IPS DF 19.7 (cell line): ENCODE measurements at regions not wholly inside any gene's neighbourhood (a gene's known extent, or its start where the extent isn't known, plus 50 kb on each side); places are given as distances from the start of the nearest gene placed in this dataset.
"Not testable (repeated sequence)": the region's sequence is repeated elsewhere in the genome, so short reads cannot be mapped to it uniquely, and the experiment has no call there.

ENCODE experiments used
- DNase-seq: peaks from one replicate; pipeline ENCODE4 v3.0.0-alpha.2; 2013; ENCODE audit warnings: low read depth, low spot score

DNA sequence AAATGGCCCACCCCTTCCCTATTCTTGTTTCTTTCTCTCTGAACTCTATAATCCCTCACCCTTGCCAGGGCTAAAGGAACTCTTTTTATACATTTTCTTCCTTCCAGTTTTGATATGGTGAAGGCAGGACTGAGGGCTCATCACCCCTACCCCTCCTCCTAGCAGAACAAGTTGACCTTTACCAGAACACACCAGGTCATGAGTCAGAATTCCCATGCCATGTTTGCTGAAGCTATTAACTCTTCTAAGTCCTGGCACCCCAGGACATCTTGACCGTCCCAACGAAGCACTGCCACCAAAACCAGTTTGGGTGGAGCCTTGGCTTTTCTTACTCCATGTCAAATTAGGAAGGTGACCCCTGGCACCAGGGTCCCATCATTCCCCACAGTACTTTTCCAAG is 57.5 kb upstream of the DYNLT3 start:
- DNase-seq = no peak

DNA sequence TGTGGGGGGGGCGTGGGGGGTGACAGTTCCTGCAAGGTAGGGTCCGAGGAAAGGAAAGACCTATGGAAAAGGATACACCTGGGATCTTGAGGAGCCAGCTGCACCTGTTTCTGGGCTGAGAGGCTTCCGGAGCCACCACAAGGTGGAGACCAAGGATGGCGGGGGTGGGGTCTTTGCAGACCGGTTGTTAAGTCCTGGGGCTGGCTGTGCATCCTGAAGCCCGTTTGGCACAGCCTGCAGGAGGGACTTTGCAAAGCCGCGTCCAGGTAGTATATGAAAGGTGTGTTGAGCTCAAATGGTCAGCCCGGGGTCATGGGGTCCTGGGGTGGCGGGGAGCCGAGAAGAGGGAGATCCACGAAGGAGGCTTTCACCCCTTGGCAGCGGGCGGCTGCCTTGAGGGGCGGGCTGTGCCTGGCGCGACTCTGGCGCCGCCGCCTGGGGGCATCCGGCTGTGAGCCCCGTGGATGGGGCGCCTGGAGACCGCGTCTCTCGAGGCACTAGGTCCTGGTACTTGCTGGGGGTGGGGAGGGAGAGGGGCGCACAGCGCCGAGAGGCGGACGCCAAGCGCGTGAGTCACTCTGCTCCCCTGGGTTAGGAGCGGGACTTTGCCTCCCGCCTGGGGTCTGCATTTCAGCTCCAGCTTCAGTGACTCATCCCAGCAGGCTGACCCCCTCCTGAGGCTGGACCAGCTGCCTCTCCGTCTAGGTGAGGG is 58.2 kb upstream of the DYNLT3 start:
- DNase-seq = peak; percentile 52

DNA sequence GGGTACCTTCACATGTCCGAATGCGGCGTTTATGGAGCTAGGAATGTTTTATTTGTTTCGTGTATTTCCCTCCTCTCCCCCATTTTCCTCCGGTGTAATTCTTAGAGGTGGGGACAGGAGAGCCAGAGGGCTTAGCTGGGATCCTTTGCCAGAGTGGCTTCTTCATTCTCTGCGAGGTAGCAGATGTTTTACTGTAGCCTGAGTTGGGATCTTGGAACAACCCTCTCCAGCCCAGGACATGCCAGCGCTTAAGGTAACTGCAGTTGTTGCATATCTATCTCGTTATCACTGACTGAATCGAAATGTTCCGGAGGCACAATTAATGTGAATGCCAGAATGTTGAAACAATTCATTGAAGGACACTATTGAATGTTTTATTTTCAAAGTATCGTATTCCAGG is 59.0 kb upstream of the DYNLT3 start:
- DNase-seq = no peak

DNA sequence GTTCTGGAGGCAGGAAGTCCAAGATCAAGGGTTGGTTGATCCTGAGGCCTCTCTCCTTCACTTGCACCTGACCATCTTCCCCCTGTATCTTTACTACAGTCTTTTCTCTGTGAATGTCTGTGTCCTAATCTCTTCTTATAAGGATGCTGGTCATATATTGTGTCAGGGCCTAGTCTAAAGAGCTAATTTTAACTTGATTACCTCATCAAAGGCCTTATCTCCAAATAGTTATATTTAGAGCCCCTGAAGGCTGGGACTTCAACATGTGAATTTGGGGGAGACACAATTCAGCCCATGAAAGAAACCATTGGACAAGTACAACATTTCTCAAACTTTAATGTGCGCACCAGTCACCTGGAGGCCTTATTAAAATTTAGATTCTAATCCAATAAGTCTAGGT is 62.8 kb upstream of the DYNLT3 start:
- DNase-seq = no peak

DNA sequence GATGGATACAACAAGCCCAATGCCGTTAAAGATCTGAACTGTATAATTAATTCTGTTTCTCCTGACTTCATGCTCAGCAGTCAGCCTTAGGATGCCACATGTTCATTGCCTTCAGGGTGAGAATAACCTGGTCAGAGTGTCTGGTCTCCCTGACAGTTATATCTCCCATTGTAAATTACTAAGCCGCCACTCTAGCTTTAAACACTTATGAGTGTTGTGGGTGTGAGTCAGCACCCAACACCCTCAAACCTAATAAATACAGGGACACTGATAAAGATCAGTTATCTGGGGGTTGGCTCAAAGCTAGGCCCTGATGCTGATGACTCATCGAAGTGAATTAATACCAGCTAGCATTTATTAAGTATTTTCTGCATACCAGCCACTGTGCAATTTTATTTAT is 64.9 kb upstream of the DYNLT3 start:
- DNase-seq = no peak

DNA sequence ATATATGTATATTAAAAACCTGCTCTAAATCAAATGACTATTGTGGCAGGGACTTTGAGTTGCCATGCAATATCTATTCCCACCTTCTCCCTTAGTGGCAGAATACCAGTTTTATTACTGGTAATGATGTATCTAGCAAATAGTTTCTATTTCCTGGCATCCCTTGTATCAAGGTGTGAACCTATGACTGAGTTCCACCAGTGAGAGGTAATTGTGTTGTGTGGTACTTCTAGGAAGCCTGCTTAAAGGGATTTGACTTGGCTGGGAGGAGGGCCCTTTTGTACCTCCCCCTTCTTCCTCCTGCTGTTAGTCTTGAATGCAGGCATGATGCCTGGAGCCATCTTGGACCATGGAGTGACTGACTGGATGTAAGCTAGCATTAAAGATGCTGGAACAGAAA is 65.4 kb upstream of the DYNLT3 start:
- no peak for DNase-seq

DNA sequence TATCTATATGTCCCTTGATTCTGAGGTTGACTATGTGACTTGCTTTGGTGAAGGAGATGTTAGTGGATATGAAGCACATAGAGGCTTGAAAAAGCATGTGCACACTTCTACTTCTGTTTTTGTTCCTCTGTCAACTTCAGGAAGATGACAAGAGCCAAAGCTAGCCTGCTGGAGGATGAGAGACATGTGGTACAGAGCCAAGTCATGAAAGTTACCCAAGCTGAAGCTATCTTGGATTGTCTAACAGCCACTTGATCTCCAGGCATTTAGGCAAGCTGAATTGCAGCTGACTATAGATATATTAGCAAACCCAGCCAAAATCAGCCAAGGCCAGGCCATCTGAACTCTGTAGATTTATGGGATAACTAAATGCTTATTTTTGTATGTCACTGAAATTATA is 70.8 kb upstream of the DYNLT3 start:
- DNase-seq = no peak

DNA sequence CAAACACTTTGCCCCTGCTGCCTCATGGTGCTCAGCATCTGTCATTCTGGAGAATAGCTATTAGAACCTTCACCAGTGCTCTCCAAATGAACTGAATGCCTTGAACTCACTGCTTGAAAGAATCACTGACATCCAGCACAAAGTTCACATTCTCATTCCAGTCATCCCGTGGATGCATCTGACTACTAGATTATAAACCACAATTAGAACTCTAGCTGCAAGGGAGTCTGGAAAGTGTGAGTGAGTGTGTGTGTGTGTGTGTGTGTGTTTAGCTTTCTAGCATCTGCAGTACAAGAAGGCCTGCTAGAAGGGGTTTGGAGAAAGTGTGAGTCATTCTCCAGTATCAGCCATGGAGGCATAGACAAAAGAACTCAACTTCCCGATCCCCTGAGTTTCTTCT is 71.3 kb upstream of the DYNLT3 start:
- no peak for DNase-seq

DNA sequence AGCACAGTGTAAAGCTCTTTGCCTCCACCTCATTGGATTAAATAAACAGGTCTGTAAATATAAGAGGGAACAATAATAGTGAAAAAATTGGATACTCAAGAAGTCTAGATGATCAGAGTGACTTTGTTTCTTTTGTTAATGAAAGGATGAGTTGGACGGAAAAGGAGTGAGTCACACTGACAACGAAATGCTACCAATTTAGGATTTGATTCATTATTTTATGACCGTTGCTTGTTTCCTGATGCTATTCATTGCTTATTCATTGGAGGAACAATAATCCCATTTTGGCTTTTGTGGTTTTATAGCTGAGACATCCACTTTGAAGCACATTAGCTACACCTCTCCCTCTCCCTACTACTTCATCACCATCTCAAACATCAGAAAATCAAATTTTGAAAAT is 74.4 kb upstream of the DYNLT3 start:
- DNase-seq = no peak

DNA sequence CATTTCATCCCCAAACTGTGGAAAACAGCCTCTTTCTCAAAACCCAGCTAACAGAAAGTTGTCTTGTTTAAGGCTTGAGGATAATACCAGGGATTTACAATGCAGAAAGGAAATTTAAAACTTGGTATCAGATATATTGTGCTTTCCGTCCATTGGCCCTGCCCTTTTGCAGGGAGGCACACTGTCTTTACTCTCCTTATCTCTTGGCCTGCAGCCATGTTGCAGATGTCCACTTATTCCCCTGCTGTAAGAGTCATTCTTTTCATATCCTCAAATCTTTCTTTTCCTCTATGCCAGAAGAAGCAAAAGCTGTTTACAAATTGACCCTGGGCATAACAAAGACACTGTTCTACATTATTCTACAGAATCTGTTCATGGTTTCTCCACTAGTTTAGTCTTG is 75.6 kb upstream of the DYNLT3 start:
- DNase-seq = no peak

DNA sequence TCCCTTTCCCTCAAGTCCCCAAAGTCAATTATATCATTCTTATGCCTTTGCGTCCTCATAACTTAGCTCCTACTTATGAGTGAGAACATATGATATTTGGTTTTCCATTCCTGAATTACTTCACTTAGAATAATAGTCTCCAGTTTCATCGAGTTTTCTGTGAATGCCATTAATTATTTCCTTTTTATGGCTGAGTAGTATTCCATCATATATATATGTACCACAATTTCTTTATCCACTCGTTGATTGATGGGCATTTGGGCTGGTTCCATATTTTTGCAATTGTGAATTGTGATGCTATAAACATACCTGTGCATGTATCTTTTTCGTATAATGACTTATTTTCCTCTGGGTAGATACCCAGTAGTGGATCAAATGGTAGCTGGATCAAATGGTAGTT is 78.4 kb upstream of the DYNLT3 start:
- not testable (repeated sequence) for DNase-seq

DNA sequence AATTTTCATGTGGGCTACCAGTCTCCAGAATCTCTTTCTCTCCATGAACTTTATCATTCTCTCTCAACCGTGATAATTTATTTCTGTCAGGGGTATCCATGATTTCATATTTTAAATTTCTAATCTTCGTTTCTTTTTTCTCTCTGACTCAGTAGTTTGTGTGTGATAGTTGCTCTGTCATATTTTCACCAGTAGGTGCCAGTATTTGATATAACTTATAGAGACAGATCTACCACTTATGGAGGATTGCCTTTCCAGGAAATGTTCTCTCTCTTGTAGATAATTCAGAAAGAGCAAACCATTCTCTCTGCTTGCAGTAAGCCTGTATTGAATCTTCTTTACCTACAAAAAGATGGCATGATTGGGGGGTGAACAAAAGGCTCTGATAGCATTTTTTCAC is 79.3 kb upstream of the DYNLT3 start:
- no peak for DNase-seq

DNA sequence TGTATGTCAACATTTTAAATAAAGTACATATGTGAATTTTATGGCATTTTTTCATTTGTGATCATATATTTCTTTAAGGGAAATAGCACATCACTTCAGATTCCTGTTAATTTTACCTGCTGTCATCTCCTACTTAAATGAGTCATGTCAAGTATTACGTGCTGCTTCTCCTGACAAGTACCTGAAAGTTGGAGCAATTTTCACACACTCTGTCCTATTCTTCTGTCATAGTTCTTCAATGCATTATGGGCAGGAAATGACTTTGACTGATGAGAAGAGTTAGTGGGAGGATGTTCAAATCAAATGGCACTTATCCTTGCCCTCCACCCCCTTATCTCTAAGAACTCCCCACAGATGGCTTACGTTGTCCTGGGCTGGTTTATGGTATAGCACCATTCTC is 64.2 kb upstream of the SYTL5 start:
- DNase-seq = no peak

DNA sequence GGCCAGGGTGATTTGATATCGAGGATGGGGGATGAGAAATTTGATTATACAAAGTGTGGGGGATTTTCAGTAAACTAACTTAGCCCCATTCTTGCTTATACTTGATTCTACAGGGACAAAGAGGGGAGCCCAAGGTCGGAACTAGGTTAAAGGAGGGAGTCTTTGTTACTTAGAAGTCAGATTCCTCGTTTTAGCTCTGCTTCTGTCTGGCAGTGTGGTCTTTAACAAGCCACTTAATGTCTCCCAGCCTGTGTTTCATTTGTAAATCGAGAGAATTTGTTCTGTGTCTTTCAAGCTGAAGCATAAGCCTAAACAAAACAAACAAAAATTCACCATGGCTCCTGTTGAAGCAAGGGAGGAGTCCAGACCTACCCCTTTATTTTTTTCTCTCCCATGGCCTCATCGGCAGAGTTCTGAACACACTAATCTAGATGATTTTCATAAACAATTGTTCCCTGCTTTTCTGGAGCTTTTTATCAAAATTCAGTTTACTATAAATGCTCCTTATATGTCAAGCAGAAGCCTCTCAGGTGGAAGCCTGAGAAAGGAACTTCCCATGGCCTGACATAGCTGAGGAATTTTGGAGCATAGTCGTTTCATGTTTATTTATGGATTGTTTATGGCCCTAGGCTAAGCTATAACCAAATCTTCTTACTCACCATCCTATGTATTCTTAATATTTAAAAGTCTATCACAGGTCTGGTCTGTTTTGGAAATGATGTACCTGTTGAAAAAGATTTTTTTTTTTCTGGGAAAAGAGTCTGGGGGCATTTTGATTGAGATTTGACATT is 62.6 kb upstream of the SYTL5 start:
- no peak for DNase-seq

DNA sequence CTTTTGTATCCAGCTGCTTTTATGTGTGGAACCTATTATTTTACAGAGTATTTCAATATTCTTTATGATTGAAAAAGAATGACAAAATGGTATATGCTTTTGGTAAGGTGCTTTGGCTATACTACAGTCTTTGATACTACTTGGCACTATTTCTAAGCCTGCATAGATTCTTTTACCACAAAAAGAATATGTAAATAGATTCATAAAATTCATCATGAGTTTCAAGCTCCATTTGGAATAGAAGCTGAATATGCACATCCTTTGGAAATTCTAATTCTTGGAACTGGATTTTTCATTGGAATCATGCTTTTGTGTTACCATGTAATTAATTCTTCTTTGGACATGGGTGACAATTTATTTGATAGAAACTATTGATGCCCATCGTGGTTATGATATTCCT is 60.2 kb upstream of the SYTL5 start:
- DNase-seq = no peak

DNA sequence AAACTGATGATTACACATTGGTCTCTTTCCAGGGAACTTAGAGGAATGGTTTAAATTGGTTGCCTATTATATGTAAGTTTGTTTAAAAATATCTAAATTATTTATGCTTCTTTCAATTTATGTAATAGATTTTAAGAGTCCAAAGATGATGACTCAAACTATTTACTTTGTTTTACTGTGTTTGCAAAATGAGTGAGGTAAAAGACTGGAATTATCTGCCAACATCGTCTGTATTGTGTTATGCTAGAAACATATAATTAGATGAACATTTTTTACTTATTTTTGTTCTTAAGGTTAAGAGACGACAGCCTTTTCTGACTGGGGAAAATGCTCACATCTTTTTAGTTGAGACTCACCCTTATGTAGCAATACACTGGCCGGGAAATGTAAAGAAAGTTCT is 51.1 kb upstream of the SYTL5 start:
- no peak for DNase-seq

DNA sequence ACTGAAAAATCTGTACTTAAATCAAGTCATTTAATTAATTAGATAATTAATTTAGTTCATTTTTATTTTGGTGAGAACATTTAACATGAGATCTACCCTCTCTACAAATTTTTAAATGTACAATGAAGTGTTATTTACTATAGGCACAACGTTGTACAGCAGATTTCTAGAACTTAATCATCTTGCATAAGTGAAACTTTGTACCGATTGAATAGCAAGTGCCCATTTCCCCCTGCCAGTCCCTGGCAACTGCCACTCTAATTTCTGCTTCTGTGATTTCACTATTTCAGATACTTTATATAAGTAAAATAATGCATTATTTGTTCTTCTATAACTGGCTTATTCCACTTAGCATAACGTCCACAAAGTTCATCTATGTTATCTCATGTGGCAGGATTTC is 50.1 kb upstream of the SYTL5 start:
- DNase-seq = no peak
